ENCODE measurements at regions not wholly inside any gene's neighbourhood (a gene's known extent, or its start where the extent isn't known, plus 50 kb on each side); places are given as distances from the start of the nearest gene placed in this dataset.

DNA sequence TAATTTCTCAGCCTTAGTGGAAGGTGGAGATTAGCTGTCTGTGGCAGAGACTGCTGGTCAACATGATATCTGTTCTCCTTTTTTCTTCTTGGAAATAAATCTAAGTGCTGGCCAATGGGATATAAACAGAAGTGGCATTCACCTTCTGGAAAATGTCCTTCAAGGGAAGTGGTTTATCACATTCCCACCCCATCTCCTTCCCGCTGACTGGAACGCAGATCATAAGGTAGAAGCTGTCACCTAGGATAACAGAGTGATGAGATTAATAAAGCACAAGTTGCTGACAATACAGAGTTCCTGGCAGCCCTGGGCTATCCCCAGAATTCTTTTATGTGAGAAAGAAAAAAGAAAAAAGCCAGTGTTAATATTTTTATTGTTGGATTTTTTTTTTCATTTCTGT, 109.7 kb upstream of the OSMR start:
- Histone ChIP-seq H3K36me3 (no peaks in the 10 kb centered on the region), H3K4me3 (no peak overlapping the region), H3K9me3 (no peaks in the 10 kb centered on the region), H3K4me1 (no peaks in the 10 kb centered on the region), H3K27ac (no peak overlapping the region), H3K27me3 (no peaks in the 10 kb centered on the region)
- no peak for ATAC-seq
- TF ChIP-seq POLR2A (IDR thresholded peaks at IDR 0.05) = no peak
- TF ChIP-seq CTCF (IDR thresholded peaks at IDR 0.05 in 4 of 5, conservative IDR thresholded peaks at IDR 0.05 in 1 of 5) = no peak
- in situ Hi-C loops (cut with MboI; ENCODE audit: low sequenced_read_pairs in 4 of 4) (no loop called here), intact Hi-C loops (cut with DNase I; ENCODE audit: low total_unique reads) (no loop called here)
- DNase-seq = no peak

GRCh38 chr5:38737976-38738375, 107.8 kb upstream of the OSMR start:
- H3K4me3 ChIP-seq = no peak overlapping the region
- no peak for TF ChIP-seq POLR2A (IDR thresholded peaks at IDR 0.05)
- TF ChIP-seq CTCF (IDR thresholded peaks at IDR 0.05 in 4 of 5, conservative IDR thresholded peaks at IDR 0.05 in 1 of 5) = no peak
- no peak for ATAC-seq
- H3K4me1 ChIP-seq = no peaks in the 10 kb centered on the region
- no peaks in the 10 kb centered on the region for H3K27me3 ChIP-seq
- intact Hi-C loops (cut with DNase I; ENCODE audit: low total_unique reads) (no loop called here), in situ Hi-C loops (cut with MboI; ENCODE audit: low sequenced_read_pairs in 4 of 4) (no loop called here)
- no peak for DNase-seq
- no peaks in the 10 kb centered on the region for H3K9me3 ChIP-seq
- no peaks in the 10 kb centered on the region for H3K36me3 ChIP-seq
- H3K27ac ChIP-seq = no peak overlapping the region

DNA sequence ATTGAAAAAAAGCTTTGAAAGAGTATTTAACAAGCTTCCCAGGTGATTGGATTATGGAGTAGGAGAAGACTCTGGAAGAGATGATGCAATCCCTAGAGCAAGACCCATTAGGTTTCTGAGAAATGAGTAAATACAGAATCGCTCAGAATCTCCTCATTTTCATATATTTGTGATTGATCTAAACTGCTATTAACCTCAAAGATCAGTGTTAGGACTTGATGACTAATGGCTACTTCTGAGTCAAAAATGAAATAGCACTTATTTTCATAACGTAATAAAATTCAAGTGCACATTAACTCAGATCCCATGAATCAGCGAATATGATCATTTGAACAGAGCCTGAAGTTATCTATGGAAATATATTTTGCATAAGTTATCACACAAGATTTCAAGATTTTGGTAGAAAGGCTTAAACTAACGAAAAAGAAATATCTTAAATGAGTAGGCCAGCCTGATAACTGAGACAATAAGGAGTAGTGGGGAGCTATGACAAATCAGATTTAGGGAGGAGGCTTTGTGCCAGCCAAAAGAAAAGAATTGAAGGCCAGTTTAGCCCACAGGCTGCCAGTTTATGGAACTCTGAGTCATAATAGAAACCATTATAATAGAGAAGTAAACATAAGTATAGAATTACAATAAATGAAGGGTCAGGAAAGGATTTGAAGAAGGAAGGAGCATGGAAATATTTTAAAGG, 106.7 kb upstream of the OSMR start:
- ATAC-seq (no peak), DNase-seq (no peak)
- H3K27me3 ChIP-seq = no peaks in the 10 kb centered on the region
- TF ChIP-seq POLR2A (IDR thresholded peaks at IDR 0.05) = no peak
- no peak for TF ChIP-seq CTCF (IDR thresholded peaks at IDR 0.05 in 4 of 5, conservative IDR thresholded peaks at IDR 0.05 in 1 of 5)
- H3K9me3 ChIP-seq = no peaks in the 10 kb centered on the region
- no peak overlapping the region for H3K27ac ChIP-seq
- H3K4me3 ChIP-seq = no peak overlapping the region
- H3K4me1 ChIP-seq = no peaks in the 10 kb centered on the region
- no peaks in the 10 kb centered on the region for H3K36me3 ChIP-seq
- in situ Hi-C loops (cut with MboI; ENCODE audit: low sequenced_read_pairs in 4 of 4) (no loop called here), intact Hi-C loops (cut with DNase I; ENCODE audit: low total_unique reads) (no loop called here)

- intact Hi-C loops (cut with DNase I; ENCODE audit: low total_unique reads) = no loop called here
- H3K27ac ChIP-seq = no peak overlapping the region
- DNase-seq = no peak
Observed at GRCh38 chr5:38739705-38740045, 106.1 kb upstream of the OSMR start.

More at GRCh38 chr5:38739705-38740045, 106.1 kb upstream of the OSMR start:
- TF ChIP-seq POLR2A (IDR thresholded peaks at IDR 0.05) (no peak), CTCF (IDR thresholded peaks at IDR 0.05 in 4 of 5, conservative IDR thresholded peaks at IDR 0.05 in 1 of 5) (no peak)
- Histone ChIP-seq H3K9me3 (no peaks in the 10 kb centered on the region), H3K27me3 (no peaks in the 10 kb centered on the region), H3K4me1 (no peaks in the 10 kb centered on the region), H3K4me3 (no peak overlapping the region), H3K36me3 (no peaks in the 10 kb centered on the region)
- ATAC-seq = no peak
- in situ Hi-C loops (cut with MboI; ENCODE audit: low sequenced_read_pairs in 4 of 4) = no loop called here
